ENCODE measurements at regions not wholly inside any gene's neighbourhood (a gene's known extent, or its start where the extent isn't known, plus 50 kb on each side); places are given as distances from the start of the nearest gene placed in this dataset.

GRCh38 chr5:152332716-152333460 is 72.2 kb downstream of the NMUR2 start:
- H3K4me1 ChIP-seq (ENCODE audit: control insufficient read depth in 4 of 4, insufficient read depth in 4 of 4, low read length in 3 of 4): no peaks in the 10 kb centered on the region
- 56% methylated on average over 5 of the region's 5 CpGs for WGBS
- no peaks in the 10 kb centered on the region for H3K36me3 ChIP-seq (ENCODE audit: control insufficient read depth in 4 of 4, insufficient read depth in 3 of 4, low read depth in 1 of 4, low read length in 3 of 4)
- no peak overlapping the region for H3K9ac ChIP-seq (ENCODE audit: low read depth in 1 of 2, low read length in 2 of 2)
- H3K27ac ChIP-seq (ENCODE audit: low read depth in 1 of 2, low read length in 2 of 2): no peak overlapping the region
- H3K4me3 ChIP-seq (ENCODE audit: low read depth in 1 of 3, low read length in 3 of 3): no peak overlapping the region
- no peaks in the 10 kb centered on the region for H3K9me3 ChIP-seq (ENCODE audit: control insufficient read depth in 4 of 4, low read length in 3 of 4)
- H3K27me3 ChIP-seq (ENCODE audit: control insufficient read depth in 4 of 4, insufficient read depth in 4 of 4, low read length in 3 of 4): no peaks in the 10 kb centered on the region
- no peak for TF ChIP-seq RAD21 (IDR thresholded peaks at IDR 0.05)
- TF ChIP-seq, protein P1, sequence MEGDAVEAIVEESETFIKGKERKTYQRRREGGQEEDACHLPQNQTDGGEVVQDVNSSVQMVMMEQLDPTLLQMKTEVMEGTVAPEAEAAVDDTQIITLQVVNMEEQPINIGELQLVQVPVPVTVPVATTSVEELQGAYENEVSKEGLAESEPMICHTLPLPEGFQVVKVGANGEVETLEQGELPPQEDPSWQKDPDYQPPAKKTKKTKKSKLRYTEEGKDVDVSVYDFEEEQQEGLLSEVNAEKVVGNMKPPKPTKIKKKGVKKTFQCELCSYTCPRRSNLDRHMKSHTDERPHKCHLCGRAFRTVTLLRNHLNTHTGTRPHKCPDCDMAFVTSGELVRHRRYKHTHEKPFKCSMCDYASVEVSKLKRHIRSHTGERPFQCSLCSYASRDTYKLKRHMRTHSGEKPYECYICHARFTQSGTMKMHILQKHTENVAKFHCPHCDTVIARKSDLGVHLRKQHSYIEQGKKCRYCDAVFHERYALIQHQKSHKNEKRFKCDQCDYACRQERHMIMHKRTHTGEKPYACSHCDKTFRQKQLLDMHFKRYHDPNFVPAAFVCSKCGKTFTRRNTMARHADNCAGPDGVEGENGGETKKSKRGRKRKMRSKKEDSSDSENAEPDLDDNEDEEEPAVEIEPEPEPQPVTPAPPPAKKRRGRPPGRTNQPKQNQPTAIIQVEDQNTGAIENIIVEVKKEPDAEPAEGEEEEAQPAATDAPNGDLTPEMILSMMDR (IDR thresholded peaks at IDR 0.05; ENCODE audit: low read depth, low read length, missing input control): no peak
- TF ChIP-seq, protein P2, sequence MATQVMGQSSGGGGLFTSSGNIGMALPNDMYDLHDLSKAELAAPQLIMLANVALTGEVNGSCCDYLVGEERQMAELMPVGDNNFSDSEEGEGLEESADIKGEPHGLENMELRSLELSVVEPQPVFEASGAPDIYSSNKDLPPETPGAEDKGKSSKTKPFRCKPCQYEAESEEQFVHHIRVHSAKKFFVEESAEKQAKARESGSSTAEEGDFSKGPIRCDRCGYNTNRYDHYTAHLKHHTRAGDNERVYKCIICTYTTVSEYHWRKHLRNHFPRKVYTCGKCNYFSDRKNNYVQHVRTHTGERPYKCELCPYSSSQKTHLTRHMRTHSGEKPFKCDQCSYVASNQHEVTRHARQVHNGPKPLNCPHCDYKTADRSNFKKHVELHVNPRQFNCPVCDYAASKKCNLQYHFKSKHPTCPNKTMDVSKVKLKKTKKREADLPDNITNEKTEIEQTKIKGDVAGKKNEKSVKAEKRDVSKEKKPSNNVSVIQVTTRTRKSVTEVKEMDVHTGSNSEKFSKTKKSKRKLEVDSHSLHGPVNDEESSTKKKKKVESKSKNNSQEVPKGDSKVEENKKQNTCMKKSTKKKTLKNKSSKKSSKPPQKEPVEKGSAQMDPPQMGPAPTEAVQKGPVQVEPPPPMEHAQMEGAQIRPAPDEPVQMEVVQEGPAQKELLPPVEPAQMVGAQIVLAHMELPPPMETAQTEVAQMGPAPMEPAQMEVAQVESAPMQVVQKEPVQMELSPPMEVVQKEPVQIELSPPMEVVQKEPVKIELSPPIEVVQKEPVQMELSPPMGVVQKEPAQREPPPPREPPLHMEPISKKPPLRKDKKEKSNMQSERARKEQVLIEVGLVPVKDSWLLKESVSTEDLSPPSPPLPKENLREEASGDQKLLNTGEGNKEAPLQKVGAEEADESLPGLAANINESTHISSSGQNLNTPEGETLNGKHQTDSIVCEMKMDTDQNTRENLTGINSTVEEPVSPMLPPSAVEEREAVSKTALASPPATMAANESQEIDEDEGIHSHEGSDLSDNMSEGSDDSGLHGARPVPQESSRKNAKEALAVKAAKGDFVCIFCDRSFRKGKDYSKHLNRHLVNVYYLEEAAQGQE (IDR thresholded peaks at IDR 0.05): no peak
- no peak for TF ChIP-seq JUND (IDR thresholded peaks at IDR 0.05)
- no peak for TF ChIP-seq SP1 (IDR thresholded peaks at IDR 0.05)
- TF ChIP-seq, protein P3, sequence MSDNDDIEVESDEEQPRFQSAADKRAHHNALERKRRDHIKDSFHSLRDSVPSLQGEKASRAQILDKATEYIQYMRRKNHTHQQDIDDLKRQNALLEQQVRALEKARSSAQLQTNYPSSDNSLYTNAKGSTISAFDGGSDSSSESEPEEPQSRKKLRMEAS (IDR thresholded peaks at IDR 0.05): no peak
- no peak for TF ChIP-seq NR2F2 (IDR thresholded peaks at IDR 0.05)
- no peak for TF ChIP-seq HNF4A (conservative IDR thresholded peaks at IDR 0.05)
- TF ChIP-seq TAF1 (conservative IDR thresholded peaks at IDR 0.05): no peak
- TF ChIP-seq YY1 (IDR thresholded peaks at IDR 0.05): no peak
- TF ChIP-seq, protein P4, sequence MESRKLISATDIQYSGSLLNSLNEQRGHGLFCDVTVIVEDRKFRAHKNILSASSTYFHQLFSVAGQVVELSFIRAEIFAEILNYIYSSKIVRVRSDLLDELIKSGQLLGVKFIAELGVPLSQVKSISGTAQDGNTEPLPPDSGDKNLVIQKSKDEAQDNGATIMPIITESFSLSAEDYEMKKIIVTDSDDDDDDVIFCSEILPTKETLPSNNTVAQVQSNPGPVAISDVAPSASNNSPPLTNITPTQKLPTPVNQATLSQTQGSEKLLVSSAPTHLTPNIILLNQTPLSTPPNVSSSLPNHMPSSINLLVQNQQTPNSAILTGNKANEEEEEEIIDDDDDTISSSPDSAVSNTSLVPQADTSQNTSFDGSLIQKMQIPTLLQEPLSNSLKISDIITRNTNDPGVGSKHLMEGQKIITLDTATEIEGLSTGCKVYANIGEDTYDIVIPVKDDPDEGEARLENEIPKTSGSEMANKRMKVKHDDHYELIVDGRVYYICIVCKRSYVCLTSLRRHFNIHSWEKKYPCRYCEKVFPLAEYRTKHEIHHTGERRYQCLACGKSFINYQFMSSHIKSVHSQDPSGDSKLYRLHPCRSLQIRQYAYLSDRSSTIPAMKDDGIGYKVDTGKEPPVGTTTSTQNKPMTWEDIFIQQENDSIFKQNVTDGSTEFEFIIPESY (IDR thresholded peaks at IDR 0.05): no peak
- no peak for DNase-seq (ENCODE audit: low spot score)

DNA sequence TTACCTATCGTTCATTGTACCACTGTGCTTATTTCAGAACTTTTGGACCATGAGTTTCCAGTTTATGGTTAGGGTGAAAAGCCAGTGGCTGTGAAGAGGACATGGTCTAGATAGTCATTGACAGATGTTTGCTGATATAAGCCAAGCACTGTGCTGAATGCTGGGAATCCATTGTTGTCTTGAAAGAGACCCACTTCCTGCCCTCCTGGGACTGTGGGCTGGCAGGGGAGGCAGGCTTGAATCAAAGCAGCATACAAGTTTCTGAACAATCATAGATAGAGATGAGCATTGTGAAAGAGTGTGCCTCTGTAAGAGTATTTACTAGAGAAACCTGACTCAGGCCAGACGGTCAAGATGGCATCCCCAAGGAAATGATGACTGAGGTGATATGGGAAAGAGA is 73.4 kb downstream of the NMUR2 start:
- H3K9ac ChIP-seq (ENCODE audit: low read depth in 1 of 2, low read length in 2 of 2): no peak overlapping the region
- H3K9me3 ChIP-seq (ENCODE audit: control insufficient read depth in 4 of 4, low read length in 3 of 4): peaks cover 0 to 4% (median 0%) of the 10 kb centered on the region in 4 donors
- H3K4me3 ChIP-seq (ENCODE audit: low read depth in 1 of 3, low read length in 3 of 3): no peak overlapping the region
- H3K27ac ChIP-seq (ENCODE audit: low read depth in 1 of 2, low read length in 2 of 2): no peak overlapping the region
- no peaks in the 10 kb centered on the region for H3K36me3 ChIP-seq (ENCODE audit: control insufficient read depth in 4 of 4, insufficient read depth in 3 of 4, low read depth in 1 of 4, low read length in 3 of 4)
- H3K27me3 ChIP-seq (ENCODE audit: control insufficient read depth in 4 of 4, insufficient read depth in 4 of 4, low read length in 3 of 4): no peaks in the 10 kb centered on the region
- no peaks in the 10 kb centered on the region for H3K4me1 ChIP-seq (ENCODE audit: control insufficient read depth in 4 of 4, insufficient read depth in 4 of 4, low read length in 3 of 4)
- no peak for DNase-seq (ENCODE audit: low spot score)
- 53% methylated on average over 2 of the region's 2 CpGs for WGBS
- TF ChIP-seq YY1 (IDR thresholded peaks at IDR 0.05) (no peak), GABPA (IDR thresholded peaks at IDR 0.05 in 1 of 2, conservative IDR thresholded peaks at IDR 0.05 in 1 of 2) (no peak), FOXA1 (IDR thresholded peaks at IDR 0.05) (no peak), HNF4G (IDR thresholded peaks at IDR 0.05) (no peak), SP1 (IDR thresholded peaks at IDR 0.05) (no peak), FOXA2 (IDR thresholded peaks at IDR 0.05) (no peak), EGR1 (IDR thresholded peaks at IDR 0.05; ENCODE audit: low read depth in 2 of 2) (no peak), TAF1 (conservative IDR thresholded peaks at IDR 0.05) (no peak), JUND (IDR thresholded peaks at IDR 0.05) (no peak)
- TF ChIP-seq, protein P2 (IDR thresholded peaks at IDR 0.05): no peak
- TF ChIP-seq, protein P5, sequence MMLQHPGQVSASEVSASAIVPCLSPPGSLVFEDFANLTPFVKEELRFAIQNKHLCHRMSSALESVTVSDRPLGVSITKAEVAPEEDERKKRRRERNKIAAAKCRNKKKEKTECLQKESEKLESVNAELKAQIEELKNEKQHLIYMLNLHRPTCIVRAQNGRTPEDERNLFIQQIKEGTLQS (IDR thresholded peaks at IDR 0.05): no peak
- TF ChIP-seq, protein P3 (IDR thresholded peaks at IDR 0.05): no peak
- TF ChIP-seq, protein P4 (IDR thresholded peaks at IDR 0.05): no peak

Measured in liver (tissue), 8 donors.